ENCODE measurements at regions not wholly inside any gene's neighbourhood (a gene's known extent, or its start where the extent isn't known, plus 50 kb on each side); places are given as distances from the start of the nearest gene placed in this dataset.
A peak's percentile ranks its signal among the peaks of the same experiment; 100 is the strongest.
"Not testable (repeated sequence)": the region's sequence is repeated elsewhere in the genome, so short reads cannot be mapped to it uniquely, and the experiment has no call there.

DNA sequence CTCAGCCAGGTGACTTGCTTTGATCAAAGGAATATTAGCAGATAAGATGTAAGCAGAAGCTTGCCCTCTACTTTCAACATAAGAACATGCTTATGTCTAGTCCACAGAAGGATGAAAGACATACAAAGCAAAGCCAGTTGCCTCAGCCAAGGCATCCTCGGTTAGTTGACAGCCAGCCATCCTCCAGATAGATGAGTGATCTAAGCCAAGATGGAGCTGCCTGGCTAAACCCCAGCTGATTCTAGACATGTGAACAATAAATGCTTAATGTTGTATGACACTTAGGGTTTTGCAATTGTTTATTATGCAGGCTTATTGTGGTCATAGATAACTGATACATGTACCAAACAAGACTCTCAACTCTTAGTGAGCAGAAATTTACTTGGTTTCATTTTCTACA, 157.6 kb upstream of the TMTC2 start:
- DNase-seq (ENCODE audit: low read depth in 2 of 2), result no peak

DNA sequence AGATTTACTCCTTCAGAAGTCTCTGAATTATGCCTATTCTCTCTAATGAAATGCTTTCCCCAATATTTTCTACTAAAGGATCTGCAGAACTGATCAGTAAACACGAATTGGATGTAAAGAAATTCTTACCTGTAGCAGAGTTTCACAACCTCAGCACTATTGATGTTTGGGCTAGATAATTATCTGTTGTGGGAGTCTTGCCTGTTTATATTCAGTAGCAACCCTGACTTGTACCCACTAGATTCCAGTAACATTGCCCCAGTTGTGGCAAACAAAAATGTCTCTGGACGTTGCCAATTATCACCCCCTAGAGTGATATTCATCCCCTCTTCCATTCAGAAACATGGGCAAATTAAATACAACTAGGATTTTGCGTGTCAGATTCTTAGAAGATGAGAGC, 156.8 kb upstream of the TMTC2 start:
- no peak for DNase-seq (ENCODE audit: low read depth in 2 of 2)

DNA sequence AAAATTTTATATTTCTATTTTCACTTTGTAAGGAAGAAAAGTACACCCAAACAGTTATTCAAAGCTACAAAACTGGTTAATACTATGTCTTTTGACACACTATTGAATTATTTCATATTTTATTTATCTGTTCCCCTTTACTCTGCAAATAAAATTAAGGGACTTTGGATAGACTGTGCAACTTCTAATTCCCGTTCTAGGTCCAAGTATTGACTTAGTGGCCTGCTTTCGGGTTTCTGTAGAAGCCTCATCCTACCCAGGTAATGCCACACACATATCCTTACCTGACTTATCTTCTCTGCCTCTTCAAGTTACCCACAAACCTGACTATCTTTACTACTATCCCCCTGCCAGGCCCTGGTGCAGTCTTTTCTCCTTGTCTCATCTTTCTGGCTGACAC, 156.3 kb upstream of the TMTC2 start:
- DNase-seq (ENCODE audit: low read depth in 2 of 2), result no peak

DNA sequence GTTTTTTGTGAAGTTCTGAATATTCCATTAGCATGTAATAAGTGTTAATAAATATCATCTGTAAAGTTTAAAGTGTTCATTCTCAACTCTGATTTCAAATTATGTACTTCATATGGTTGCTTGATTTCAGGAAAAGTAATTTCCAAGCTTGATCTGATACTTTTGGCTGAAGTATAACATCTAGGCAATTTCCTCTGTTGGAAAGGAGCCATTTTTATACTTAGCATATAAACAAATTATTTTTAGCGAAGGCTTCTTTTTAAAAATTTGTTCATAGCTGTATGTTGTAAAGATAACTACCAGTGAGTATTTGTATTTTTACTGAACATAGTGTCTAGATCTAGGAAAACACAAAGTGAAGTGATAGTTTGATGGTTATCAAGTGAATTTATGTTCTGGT, 153.4 kb upstream of the TMTC2 start:
- no peak for DNase-seq (ENCODE audit: low read depth in 2 of 2)

DNA sequence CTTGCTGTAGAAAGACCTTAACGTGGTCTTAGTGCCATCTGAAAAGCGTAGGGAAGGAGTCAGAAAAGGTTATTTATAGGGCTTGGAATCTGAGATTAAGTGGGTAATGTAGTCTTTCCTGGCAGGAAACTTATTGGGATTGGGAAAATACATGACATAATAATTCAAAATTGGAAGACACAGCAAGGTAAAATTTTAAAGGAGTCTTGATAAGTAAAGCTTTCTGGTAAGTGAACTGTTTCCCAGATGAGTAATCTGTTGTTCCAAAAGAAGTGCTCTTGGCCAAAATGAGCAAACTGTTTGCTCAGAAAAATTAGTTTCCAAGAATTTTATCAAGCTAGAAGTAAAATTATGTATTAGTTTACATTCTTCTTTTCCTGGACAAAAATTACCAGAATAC, 149.3 kb upstream of the TMTC2 start:
- no peak for DNase-seq (ENCODE audit: low read depth in 2 of 2)

DNA sequence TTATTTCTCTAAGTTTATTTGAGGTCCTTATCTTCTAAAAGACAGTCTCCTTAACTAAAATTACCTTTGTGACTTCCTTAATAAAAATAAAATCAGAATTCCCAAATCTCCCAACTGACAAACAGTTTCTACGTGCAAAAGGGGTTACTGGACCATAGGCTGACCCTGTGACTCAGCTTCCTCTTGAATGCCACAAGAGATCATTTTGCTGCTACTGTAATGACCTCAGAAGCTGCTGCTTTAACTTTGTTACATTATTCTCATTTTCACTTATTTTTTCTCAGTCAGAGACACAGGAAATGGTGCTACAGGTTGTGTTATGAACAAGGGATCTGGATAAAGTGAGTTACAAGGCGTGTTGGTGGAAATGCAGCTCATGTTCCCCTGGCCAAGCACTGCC, 132.2 kb upstream of the TMTC2 start:
- DNase-seq (ENCODE audit: low read depth in 2 of 2), result peak; percentile 16 to 77

DNA sequence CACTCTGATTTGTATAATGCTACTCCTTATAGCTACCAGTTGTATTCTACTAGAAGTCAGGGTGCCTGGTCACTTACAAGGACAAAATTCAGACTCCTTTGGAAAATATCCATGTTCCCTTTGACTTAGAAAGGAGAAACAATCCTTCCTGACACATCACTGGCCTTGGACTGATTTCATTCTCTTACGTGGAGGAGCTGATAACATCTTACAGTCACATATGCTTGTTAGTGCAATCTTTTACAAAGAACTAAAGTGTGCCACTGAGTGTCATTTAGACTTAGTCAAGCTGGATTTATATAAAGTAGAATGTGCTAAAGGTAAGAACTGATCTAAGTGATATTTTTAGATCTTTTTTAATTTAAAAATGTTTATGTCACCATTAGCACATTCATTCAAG, 131.0 kb upstream of the TMTC2 start:
- DNase-seq (ENCODE audit: low read depth in 2 of 2), result peak in 1 of 2 donors; percentile 70

DNA sequence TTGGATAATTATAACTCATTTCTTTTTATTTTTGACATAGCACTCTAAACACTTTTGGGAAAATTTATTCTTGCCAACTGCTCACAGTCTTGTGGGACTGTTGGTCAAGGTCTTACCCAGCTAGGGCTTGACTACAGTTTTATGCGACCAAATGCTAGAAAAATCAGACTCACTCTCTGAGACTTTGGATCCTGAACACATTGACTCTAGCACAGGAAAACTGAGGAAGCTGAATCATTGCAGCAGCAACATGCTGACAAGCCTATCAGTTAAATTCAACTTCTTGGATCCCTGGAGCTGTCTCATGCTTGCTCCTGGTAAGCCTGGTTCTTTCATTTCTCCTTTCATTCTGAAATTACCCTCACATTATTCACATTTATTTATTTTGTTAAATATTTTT, 120.7 kb upstream of the TMTC2 start:
- peak in 1 of 2 donors; percentile 74 for DNase-seq (ENCODE audit: low read depth in 2 of 2)

DNA sequence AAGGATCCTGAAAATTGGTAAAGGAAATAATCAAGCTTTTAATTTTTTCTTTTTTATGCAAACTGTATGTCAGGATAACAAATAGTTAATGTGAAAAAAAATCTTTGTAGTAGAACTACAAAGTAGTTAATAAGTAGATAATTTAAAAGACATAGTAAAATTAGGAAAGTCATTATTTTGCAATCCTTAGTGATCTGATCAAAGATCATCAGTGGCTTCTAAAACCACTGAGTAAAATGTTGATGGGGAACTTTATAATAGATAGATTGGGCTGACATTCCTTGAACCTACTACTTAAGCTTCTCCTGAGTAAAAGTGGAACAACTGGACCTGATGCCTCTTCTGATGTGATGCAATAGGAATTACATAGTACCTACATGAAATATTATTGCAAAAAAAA, 119.0 kb upstream of the TMTC2 start:
- DNase-seq (ENCODE audit: low read depth in 2 of 2), result no peak

DNA sequence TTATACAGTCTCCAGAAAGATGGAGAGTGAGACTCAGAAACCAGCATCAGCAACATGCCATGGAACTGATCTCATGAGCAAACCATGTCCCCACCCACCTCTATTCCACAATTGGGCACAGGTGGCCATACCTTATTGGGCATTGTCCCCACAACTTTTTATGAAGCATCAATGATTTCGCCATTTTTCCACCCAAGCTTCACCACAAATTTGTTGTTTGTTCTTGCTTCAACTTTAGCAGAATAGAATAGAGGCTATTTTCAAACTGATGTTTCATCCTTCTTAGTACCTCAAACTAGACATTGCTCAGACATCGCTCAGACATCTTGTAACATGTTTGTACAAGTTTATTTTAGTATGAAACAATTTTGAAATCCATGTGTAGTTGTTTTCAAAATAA, 112.5 kb upstream of the TMTC2 start:
- no peak for DNase-seq (ENCODE audit: low read depth in 2 of 2)

DNA sequence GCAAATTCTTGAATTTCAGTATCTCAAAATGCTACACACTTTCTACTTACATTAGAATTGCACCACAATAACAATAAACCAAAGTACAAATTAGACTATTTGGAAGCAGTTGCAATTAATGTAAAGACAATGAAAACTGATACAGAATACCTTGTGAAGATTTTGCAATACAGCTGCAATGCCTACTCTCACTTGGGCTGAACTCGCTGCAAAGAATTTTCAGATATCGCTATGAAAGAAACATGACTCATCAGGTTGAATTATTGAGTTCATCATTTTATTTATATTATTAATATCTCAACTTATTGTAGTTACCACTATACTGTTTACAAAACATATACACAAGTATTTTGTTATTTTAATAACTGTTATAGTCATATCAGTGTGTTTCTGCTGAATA, 108.0 kb upstream of the TMTC2 start:
- no peak for DNase-seq (ENCODE audit: low read depth in 2 of 2)

DNA sequence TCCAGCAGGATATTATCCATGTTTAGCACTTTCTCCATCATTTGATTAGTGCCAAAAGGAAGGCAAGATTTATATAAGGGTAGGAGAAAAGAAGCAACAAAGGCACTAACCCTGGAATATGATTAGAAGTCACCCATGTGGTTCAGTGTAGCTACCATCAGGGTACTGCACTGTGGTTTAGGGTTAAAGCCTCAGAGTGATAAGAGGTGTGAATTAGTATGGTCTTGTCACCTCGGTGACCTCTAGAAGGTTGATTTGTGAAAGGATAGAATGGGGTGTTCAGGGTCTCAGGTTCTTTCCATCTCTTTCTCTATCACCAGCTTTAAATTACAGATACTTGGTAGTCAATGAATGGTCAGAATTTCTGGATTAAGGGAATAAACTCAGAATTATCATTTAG, 103.0 kb upstream of the TMTC2 start:
- DNase-seq (ENCODE audit: low read depth in 2 of 2), result no peak

DNA sequence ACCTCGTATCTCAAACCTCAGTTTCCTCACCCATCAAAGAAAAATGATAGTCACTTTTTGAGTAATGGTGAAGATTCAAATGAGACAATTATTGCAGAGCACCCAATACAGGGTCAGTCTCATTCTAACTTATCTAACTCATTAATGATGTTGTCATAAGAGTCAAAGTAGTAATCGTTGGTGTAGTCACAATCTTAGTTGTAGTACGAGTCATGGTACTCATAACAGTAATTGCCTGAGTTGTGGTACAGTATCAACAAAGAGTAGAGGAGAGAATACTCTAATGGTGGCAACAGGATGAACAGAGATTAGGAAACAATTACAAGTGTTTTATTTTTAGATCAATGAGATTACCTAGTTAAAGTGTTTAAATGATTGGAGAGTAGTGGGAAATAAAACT, 93.6 kb upstream of the TMTC2 start:
- DNase-seq (ENCODE audit: low read depth in 2 of 2), result no peak

DNA sequence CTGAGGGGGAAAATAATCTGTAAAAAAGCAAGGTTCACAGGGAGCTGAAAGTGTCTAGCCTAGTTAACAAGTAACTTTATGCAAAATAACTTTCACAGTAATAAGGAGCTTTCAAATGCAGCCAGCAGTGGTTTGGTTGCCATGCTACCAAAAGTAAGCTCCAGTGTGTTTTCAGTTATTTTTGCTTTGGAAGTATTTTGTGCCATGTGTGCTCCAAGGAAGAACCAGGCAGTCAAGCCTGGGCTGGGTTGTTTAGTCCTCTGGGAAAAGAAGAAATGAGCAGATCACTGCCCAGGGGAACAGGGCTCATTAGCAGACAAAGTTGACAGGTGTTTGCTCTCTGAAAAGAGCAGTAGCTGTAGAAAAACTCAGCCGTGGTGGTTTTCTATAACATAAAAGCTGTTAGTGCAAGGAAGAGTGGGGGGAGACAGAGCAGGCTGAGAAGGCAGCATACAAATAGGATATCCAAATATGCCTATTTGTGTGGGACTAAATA, 92.8 kb upstream of the TMTC2 start:
- no peak for DNase-seq (ENCODE audit: low read depth in 2 of 2)

DNA sequence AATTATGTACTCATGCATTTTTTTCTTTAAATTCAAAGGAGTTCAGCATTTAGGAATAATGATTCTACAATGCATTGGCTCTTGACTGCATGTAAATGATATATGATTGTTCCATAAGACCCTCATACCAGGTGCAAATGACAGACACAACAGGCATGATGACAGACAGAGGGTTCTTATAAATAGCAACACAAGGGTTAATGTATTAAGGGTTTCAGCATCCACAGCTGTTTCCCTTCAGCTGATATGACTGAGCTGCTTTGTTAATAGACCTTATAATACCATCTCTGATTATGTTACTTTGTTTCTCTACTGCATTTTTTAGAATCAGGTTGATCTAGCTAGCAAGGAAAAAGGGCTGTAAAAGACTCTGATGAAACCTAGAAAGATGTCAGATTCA, 90.8 kb upstream of the TMTC2 start:
- no peak for DNase-seq (ENCODE audit: low read depth in 2 of 2)

DNA sequence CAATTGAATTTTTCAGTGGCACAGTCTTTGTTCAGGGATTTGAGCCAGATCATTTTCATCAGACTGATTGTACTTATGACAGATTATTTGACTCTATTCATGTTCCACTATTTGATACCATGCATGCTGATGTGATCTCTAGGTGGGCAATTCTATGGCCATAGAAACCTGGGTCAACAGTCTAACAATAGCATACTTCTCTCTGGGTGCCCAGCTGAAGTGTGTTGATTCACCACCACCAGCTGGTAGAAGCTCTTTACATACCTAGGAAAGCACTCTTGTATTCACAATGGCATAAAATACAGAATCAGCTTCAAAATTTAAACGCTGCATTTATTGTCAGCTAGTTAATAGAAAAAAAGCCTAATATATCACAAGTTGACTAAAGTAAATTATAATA, 90.2 kb upstream of the TMTC2 start:
- no peak for DNase-seq (ENCODE audit: low read depth in 2 of 2)

DNA sequence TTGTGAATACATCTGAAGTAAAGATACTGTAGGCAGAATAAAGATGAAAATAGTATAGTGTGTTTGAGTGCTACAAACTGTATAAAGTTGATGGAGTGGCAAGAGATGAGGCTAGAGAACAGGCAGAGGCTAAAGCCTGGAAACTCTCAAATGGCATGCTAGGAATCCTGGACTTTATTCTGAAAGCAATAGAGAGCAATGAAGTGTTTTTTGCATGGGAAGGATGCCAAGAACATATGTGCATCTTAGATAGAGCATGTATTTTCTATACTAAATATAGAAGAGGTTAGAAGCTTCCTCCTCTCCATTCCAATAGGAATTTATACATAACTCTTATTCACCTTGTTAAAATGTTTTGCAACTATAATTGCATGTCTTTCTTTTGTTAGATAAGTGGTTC, 86.3 kb upstream of the TMTC2 start:
- no peak for DNase-seq (ENCODE audit: low read depth in 2 of 2)

DNA sequence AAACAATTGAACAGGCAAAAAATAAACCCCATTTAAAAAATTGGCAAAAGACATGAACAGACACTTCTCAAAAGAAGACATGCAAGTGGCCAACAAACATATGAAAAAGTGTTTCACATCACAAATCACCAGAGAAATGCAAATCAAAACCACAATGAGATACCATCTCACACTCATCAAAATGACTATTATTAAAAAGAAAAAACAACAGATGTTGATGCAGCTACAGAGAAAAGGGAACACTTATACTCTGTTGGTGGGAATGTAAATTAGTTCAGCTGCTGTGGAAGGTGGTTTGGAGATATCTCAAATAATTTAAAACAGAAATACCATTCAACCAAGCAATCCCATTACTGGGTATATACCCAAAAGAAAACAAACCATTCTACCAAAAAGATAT, 83.1 kb upstream of the TMTC2 start:
- not testable (repeated sequence) for DNase-seq (ENCODE audit: low read depth in 2 of 2)

DNA sequence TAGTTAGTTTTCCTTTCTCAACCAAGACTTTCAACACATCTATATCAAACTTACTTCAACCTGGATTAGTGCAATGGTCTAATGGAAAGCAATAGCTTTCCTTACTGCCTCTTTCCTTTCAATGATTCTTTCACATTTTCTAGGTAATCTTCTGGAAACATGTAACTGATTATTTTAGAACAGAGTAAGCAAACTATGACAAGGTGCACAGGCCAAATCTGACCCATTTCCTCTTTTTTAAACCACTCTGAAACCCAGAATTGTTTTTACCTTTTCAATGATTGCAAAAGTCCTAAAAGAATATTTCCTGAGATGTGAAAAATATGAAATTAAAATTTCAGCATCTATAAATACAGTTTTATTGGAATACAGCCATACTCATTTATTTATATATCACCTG, 81.6 kb upstream of the TMTC2 start:
- no peak for DNase-seq (ENCODE audit: low read depth in 2 of 2)

DNA sequence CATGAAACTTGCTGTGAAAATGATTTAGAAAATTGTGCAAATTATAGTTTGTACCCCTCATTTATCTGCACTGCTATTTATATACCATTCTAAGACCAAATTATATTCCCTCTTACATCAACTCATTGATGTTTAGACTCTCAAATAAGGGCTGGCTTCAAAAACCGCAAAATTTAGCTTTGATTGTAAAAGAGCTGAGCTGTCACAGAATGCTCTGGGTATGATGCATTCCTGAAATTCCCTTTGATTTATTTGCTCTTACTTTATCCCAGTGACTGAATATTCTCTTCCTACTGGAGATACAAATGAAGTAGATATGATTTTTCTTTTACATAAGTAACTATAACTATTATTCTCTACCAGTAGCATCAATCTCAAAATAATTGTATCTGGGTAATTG, 78.0 kb upstream of the TMTC2 start:
- DNase-seq (ENCODE audit: low read depth in 2 of 2), result no peak

DNA sequence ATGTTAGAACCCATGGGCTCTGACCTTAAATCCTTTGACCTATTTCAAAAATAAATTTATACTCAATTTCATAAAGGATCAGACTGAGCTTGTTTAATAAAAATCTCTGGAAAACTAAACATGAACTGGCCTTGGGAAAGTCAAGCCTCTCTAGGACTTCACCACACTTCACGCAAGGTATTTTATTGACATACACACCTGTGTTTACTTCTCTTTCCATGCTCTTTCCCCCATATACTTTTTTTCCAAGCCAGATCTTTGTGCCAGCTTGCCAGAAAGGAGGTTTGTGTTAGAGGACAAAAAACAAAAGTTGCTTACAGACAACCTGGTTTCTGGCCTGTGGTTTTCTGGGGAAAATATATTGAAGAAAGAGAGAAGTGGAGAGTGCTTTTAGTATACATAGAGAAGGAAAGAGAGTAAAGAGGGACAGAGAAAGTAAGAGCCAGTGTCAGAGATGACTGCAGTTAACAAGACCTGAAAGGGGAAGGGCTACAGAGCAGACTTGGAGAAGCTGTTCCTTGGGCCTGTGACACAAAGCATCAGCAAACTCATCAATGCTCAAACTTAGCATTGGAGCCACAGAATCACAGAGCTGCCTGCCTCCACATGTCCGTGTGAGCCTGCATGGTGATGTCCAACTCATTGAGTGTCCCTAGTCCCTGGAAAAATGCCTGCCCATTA, 77.3 kb upstream of the TMTC2 start:
- DNase-seq (ENCODE audit: low read depth in 2 of 2), result no peak

DNA sequence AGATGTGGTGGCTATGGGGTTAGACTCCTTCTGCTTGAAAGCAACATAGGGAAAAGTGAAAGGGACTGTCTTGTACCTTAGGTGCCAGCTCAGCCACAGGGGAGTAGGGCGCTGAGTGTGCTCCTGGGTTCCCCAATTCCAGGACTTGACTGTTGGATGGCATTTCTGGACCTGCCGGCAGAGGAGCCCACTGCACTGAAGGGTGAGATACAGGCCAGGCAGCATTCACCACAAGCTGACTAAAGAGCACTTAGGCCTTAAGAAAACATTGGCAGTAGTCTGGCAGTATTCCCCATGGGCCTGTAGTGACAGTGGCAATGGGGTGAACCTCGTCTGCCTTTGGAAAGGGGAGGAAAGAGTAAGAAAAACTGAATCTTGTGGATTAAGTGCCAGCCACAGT, 67.1 kb upstream of the TMTC2 start:
- DNase-seq (ENCODE audit: low read depth in 2 of 2), result no peak

DNA sequence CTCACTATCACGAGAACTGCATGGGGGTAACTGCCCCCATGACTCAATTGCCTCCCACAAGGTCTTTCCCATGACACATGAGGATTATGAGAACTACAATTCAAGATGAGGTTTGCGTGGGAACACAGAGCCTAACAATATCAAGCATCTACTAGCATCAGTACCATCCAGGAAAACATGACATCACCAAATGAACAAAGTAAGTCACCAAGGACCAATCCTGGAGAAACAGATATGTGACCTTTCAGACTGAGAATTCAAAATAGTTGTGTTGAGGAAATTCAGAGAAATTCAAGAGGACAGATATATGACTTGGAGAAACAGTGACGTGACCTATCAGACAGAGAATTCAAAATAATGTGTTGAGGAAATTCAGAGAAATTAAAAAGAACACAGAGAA, 65.8 kb upstream of the TMTC2 start:
- no peak for DNase-seq (ENCODE audit: low read depth in 2 of 2)

DNA sequence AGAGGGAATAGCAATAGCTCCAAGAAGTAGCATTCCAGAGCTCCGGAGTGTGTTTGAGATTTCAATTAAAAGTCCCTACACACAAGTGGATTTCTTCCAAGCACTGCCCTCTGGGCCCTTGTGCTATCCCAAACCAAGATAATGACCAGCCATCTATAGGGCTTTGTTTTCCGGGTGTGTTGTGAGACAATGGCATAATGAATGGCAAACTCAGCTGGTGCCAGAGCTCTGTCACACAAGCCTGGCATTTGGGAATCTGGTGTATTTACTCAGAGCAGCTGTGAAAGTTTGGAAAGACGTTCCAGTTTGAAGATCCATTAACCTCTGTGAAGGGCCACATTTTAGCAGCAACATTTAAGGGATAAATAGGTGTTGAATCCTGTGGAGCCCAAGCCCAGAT, 61.2 kb upstream of the TMTC2 start:
- DNase-seq (ENCODE audit: low read depth in 2 of 2), result no peak

Data from lung microvascular endothelial cell (primary cell).